ENCODE measurements at regions not wholly inside any gene's neighbourhood (a gene's known extent, or its start where the extent isn't known, plus 50 kb on each side); places are given as distances from the start of the nearest gene placed in this dataset.

DNA sequence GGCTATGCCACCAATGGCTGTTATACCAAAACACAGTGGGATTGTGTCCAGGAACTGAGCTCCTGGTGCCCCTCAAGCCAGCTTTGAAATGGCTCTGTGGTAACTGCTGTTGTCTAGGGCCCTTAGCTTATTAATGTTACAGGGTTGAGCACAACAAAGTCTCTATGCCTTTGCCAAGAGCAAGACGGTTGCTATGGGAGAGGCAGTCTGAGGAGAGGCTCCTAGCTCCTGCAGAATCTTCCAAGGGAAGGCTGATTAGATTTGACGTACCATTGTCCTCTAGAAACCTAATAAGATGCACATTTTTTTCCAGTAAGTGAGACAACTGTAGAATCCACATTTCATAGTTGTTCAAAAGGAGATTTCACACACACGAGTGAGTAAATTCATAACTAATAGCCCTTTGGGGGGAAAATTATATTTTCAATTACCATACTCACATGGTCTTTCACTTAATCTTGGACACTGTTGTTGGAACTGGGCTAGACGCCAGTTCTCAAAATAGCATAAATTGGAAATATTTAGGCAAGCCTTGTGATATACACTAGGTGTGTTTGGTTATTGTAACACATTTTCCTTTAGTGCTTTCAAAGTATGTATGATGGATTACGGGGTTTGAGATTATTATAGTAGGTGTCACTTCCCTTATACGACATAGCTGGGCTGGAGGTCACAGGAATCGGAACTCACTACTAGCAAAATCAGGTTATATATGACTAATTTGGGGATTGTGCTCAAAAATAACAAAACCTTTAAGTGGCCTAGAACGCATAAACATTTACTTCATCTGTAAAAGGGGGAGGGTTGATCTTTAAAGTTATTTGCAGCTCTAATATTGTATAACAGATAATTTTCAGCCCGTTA lies 186.3 kb upstream of the EGFLAM start:
- peaks cover 0 to 19% (median 4%) of the 10 kb centered on the region in 5 donors for H3K27me3 Mint-ChIP-seq
- H3K4me1 Mint-ChIP-seq: no peaks in the 10 kb centered on the region
- ATAC-seq (no peak), DNase-seq (no peak)
- peaks cover 0 to under 1% (median 0%) of the 10 kb centered on the region in 3 donors for H3K36me3 Mint-ChIP-seq
- POLR2A ChIA-PET: no interaction called here
- peaks cover 0 to 8% (median 0%) of the 10 kb centered on the region in 9 donors for H3K9me3 Mint-ChIP-seq
- no peak overlapping the region for H3K4me3 Mint-ChIP-seq
- no peak overlapping the region for H3K27ac Mint-ChIP-seq

DNA sequence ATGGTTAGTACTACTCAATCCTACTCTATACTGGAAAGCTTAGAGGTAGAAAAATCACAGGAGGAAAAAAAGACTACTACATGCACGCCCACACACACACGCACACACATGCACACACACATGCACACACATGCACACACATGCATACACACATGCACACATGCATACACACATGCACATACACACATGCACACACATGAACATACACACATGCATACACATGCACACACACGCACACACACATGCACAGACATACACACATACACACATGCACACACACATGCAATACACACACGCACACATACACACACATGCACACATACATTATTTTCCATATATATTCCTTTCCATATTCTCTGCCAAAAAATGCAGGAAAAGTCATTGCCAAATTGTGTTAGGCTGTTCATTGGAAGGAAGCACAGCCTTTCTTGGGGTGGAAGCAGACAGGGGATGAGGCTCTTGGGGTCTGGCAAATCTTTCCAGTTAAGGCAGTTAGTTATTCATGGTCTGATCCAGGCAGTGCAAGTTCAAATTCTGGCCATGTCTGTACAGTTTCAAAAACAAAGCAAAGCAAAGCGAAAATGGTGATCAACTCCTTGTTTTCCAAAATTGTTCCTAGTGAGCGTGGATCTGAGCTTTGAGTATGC lies 187.9 kb upstream of the EGFLAM start:
- no peak overlapping the region for H3K27ac Mint-ChIP-seq
- peaks cover 0 to 19% (median 7%) of the 10 kb centered on the region in 5 donors for H3K27me3 Mint-ChIP-seq
- no peak overlapping the region for H3K4me3 Mint-ChIP-seq
- H3K36me3 Mint-ChIP-seq: peaks cover 0 to 2% (median 0%) of the 10 kb centered on the region in 3 donors
- POLR2A ChIA-PET: no interaction called here
- no peaks in the 10 kb centered on the region for H3K4me1 Mint-ChIP-seq
- peaks cover 0 to 10% (median 2%) of the 10 kb centered on the region in 9 donors for H3K9me3 Mint-ChIP-seq
- no peak for ATAC-seq
- no peak for DNase-seq

DNA sequence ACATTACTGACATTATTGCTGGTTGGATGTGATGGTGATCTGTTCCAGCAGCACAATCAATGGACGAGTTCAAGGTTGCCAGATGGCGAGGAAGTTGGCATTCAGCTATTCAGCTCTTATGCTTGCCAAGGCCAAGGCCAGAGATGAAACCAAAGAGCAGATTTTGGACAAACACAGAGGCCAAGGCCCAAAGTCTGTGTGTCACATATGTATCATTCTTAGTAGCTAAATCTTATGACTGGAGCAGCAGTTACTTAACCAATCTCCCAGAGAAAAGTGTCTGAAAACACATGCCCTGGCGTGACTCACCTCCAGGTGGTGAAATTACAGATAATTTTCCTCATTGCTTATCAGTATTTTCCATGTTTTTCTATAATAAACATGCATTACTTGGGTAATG lies 189.0 kb upstream of the EGFLAM start:
- Mint-ChIP-seq H3K27ac (no peak overlapping the region), H3K4me3 (no peak overlapping the region), H3K9me3 (peaks cover 0 to 10% (median 5%) of the 10 kb centered on the region in 9 donors), H3K4me1 (no peaks in the 10 kb centered on the region), H3K36me3 (peaks cover 0 to 2% (median 0%) of the 10 kb centered on the region in 3 donors), H3K27me3 (peaks cover 0 to 19% (median 5%) of the 10 kb centered on the region in 5 donors)
- DNase-seq (no peak), ATAC-seq (no peak)
- POLR2A ChIA-PET: no interaction called here

DNA sequence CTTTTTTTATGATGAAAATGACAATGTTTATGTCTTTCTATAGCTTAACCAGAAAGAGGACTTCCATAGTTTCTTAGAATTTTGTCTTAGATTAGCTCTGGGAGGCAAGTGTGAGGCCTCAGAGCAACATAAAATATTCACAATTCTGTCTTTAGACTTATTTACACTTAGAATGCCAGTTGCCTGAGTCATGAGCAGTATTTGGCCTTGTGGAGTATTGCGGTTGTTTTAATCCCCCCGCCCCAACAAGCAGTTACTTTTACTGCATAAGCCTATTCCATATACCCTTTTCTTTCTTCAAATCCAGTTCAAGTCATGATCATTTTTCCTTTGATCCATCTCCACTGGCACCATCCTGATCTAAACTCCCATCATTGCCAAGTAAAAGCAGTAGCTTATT lies 198.0 kb upstream of the EGFLAM start:
- DNase-seq (no peak), ATAC-seq (no peak)
- Mint-ChIP-seq H3K27me3 (peaks cover 0 to 12% (median 0%) of the 10 kb centered on the region in 5 donors), H3K27ac (no peak overlapping the region), H3K4me1 (no peaks in the 10 kb centered on the region), H3K36me3 (no peaks in the 10 kb centered on the region), H3K4me3 (no peak overlapping the region), H3K9me3 (peaks cover 0 to 20% (median 6%) of the 10 kb centered on the region in 9 donors)
- POLR2A ChIA-PET: no interaction called here

DNA sequence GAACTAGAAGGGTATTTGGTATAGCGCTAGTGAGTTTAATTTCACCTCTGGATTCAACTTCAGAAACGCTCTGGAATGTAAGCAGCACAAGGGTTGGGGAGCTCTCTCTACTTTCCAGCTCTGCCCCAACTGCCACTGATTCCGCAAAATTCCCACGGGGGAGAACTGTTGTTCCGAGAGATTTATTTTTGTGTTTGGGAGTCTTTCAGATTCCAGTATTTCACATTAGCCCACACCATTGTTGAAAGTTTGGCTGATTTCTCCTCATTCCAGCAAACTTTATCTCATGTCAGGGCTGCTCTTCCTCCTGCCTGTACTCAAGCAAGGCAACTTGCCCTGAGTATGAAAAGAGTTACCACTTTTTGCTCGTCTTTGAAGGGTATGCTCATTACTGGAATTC lies 198.5 kb upstream of the EGFLAM start:
- DNase-seq (no peak), ATAC-seq (no peak)
- POLR2A ChIA-PET: no interaction called here
- Mint-ChIP-seq H3K4me1 (no peaks in the 10 kb centered on the region), H3K27me3 (peaks cover 0 to 12% (median 0%) of the 10 kb centered on the region in 5 donors), H3K9me3 (peaks cover 0 to 20% (median 6%) of the 10 kb centered on the region in 9 donors), H3K36me3 (no peaks in the 10 kb centered on the region), H3K27ac (no peak overlapping the region), H3K4me3 (no peak overlapping the region)

DNA sequence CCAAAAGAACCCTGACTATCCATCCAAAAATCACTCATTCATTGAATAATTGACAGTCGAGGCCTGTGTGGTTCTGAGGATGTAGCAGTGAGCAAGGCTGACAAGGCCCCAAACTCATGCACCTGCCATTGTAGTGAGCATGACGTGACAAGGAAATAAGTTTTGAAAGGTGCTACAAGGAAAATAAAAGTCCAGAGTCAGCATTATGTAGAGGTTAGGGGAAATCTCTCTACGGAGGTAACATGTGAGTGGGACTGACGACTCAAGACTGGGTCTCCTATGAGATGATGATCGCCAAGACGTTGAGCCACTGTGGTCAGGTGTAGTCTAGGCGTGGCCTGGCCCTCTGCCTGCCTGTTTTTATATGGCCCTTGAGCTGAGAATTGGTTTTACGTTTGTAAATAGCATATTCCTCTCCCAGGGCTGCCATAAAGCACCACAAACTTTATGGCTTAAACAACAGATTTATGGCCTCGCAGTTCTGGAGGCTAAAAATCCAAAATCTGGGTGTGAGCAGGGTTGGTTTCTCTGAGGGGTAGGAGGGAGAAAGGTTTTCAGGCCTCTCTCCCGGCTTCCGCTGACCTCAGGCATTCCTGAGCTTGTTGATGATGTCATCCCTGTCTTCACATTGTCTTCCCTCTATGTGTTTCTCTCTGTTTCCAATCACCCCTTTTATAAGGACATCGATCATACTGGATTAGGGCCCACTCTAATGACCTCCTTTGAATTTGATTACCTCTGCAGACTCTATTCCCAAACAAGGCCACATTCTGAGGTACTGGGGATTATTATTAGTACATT lies 206.4 kb upstream of the EGFLAM start:
- ATAC-seq (no peak), DNase-seq (no peak)
- no peaks in the 10 kb centered on the region for H3K4me1 Mint-ChIP-seq
- H3K9me3 Mint-ChIP-seq: peaks cover 0 to 3% (median 0%) of the 10 kb centered on the region in 9 donors
- H3K27ac Mint-ChIP-seq: no peak overlapping the region
- POLR2A ChIA-PET: no interaction called here
- no peak overlapping the region for H3K4me3 Mint-ChIP-seq
- no peaks in the 10 kb centered on the region for H3K36me3 Mint-ChIP-seq
- peaks cover 0 to 1% (median 0%) of the 10 kb centered on the region in 5 donors for H3K27me3 Mint-ChIP-seq

DNA sequence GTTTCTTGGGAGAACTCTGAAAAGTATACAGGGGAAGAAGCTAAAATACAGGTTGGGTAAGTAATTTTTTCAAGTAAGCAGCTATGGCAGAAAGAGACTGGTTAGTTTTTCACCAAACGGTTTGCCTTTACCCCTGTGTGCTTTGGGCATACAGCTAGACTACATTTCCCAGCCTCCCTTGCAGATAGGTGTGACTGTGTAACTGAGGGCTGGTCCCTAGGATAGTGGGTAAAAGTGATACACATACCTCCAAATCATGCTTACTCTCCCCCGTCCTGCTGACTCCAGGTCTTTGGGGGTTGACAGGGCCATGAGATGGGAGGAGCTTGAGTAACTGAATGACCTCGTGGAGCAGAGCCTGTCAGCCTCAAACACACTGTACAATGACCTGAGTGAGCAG lies 208.6 kb upstream of the GDNF start:
- DNase-seq: no peak
- no peaks in the 10 kb centered on the region for H3K4me1 Mint-ChIP-seq
- H3K27ac Mint-ChIP-seq: no peak overlapping the region
- no peaks in the 10 kb centered on the region for H3K36me3 Mint-ChIP-seq
- no peak overlapping the region for H3K4me3 Mint-ChIP-seq
- POLR2A ChIA-PET: no interaction called here
- peaks cover 0 to 5% (median 1%) of the 10 kb centered on the region in 5 donors for H3K27me3 Mint-ChIP-seq
- no peak for ATAC-seq
- peaks cover 0 to 5% (median 0%) of the 10 kb centered on the region in 9 donors for H3K9me3 Mint-ChIP-seq

DNA sequence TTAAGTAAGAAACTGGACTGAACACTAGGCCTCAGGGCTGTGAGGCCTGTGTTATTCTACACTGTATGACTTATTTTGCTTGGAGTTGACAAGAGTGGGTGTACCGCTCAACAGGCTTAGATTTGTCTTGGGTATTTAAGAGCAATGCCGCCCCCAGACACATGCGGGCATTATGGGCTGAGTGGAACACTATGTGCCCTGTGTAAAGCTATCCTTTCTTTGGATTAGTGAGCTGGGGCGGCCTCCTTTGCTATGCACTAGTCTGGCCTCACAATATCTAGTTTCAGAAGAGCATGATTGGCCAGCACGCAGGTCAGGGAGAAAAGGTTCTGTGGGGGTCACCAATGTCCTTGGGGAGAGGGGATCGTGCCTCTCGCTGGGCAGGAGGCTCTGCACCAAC lies 206.3 kb upstream of the GDNF start:
- Mint-ChIP-seq H3K36me3 (no peaks in the 10 kb centered on the region), H3K27ac (no peak overlapping the region), H3K9me3 (peaks cover 0 to 8% (median 0%) of the 10 kb centered on the region in 9 donors), H3K4me3 (no peak overlapping the region), H3K4me1 (no peaks in the 10 kb centered on the region), H3K27me3 (peaks cover 0 to 10% (median 1%) of the 10 kb centered on the region in 5 donors)
- ATAC-seq (no peak), DNase-seq (no peak)
- POLR2A ChIA-PET: no interaction called here

DNA sequence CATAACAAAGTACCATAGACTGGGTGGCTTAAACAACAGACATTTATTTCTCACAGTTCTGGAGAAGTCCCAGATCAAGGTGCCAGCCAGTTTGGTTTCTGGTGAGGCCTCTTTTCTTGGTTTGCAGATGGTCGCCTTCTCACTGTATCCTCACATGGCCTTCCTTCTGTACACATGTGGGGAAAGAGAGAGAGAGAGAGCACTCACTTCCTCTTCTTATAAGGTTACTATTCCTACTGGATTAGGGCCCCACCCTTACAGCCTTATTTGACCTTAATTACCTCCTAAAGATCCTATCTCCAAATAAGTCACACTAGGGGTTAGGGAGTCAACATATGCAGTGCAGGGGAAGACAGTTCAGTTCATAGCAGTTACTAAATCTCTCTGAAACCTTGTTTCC lies 205.6 kb upstream of the GDNF start:
- Mint-ChIP-seq H3K9me3 (peaks cover 0 to 8% (median 0%) of the 10 kb centered on the region in 9 donors), H3K36me3 (no peaks in the 10 kb centered on the region), H3K4me3 (no peak overlapping the region), H3K27me3 (peaks cover 0 to 10% (median 1%) of the 10 kb centered on the region in 5 donors), H3K27ac (no peak overlapping the region), H3K4me1 (no peaks in the 10 kb centered on the region)
- ATAC-seq (no peak), DNase-seq (no peak)
- POLR2A ChIA-PET: no interaction called here

DNA sequence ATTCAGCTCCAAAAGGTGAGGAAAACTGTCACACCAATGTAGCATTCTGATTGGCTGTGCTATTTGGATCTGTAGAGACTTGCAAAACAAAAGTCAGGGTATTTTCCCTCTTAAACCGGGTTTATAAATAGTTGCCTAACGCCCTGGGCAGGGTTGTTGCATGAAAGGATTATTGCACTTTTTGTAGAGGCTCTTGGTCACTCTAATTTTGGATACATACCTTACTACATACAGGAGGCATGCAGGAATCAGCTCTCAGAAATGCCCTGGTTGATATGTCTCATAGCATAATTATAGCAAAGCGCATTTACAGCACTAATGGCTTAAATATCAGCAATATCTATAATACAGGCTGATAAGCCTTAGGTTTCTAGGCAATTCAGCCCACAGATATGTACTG lies 200.0 kb upstream of the GDNF start:
- no peak overlapping the region for H3K4me3 Mint-ChIP-seq
- DNase-seq: no peak
- no peaks in the 10 kb centered on the region for H3K36me3 Mint-ChIP-seq
- no peak overlapping the region for H3K27ac Mint-ChIP-seq
- H3K4me1 Mint-ChIP-seq: no peaks in the 10 kb centered on the region
- peaks cover 0 to 13% (median 1%) of the 10 kb centered on the region in 5 donors for H3K27me3 Mint-ChIP-seq
- ATAC-seq: no peak
- H3K9me3 Mint-ChIP-seq: peaks cover 0 to 14% (median 0%) of the 10 kb centered on the region in 9 donors
- POLR2A ChIA-PET: no interaction called here

DNA sequence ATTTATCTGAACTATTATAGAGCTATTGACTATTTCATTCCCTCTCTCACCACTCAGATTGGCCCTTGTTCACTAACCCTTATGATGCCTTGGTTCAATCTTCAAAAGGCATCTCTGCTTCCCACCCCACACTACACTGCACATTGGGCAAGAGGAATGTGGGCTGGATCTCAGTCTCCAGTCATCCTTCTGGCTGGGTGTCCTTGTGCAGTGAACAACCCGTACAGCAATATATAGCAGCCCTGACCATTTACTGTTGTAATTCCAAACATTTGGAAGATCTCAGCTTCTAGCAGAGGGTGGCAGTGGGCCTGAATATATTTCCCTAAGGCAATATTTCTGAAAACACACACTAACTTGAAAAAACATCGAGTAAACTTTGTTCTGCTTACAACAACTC lies 199.2 kb upstream of the GDNF start:
- H3K9me3 Mint-ChIP-seq: peaks cover 0 to 14% (median 0%) of the 10 kb centered on the region in 9 donors

DNA sequence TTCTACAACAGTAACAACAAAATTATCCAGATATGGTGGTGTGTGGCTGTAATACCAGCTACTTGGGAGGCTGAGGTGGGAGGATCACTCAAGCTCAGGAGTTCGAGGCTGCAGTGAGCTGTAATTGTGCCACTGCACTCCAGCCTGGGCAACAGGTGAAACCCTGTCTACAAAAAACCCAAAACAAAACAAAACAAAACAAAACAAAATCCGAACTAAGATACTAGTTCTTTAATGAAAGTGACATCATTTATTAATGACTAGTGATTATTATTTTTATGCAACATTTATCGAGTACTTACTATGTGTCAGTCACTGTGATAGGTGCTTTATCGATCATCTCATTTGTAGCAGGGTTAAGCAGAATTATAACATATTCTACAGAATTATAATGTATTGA lies 196.9 kb upstream of the GDNF start:
- POLR2A ChIA-PET: no interaction called here
- H3K9me3 Mint-ChIP-seq: peaks cover 0 to 14% (median 0%) of the 10 kb centered on the region in 9 donors
- H3K4me3 Mint-ChIP-seq: no peak overlapping the region
- H3K36me3 Mint-ChIP-seq: no peaks in the 10 kb centered on the region
- no peaks in the 10 kb centered on the region for H3K4me1 Mint-ChIP-seq
- ATAC-seq (no peak), DNase-seq (no peak)
- no peak overlapping the region for H3K27ac Mint-ChIP-seq
- peaks cover 0 to 9% (median 0%) of the 10 kb centered on the region in 5 donors for H3K27me3 Mint-ChIP-seq

More for the DNA sequence above, 199.2 kb upstream of the GDNF start:
- Mint-ChIP-seq H3K4me3 (no peak overlapping the region), H3K4me1 (no peaks in the 10 kb centered on the region), H3K27ac (no peak overlapping the region), H3K36me3 (no peaks in the 10 kb centered on the region), H3K27me3 (peaks cover 0 to 13% (median 1%) of the 10 kb centered on the region in 5 donors)
- ATAC-seq (no peak), DNase-seq (no peak)
- POLR2A ChIA-PET: no interaction called here

DNA sequence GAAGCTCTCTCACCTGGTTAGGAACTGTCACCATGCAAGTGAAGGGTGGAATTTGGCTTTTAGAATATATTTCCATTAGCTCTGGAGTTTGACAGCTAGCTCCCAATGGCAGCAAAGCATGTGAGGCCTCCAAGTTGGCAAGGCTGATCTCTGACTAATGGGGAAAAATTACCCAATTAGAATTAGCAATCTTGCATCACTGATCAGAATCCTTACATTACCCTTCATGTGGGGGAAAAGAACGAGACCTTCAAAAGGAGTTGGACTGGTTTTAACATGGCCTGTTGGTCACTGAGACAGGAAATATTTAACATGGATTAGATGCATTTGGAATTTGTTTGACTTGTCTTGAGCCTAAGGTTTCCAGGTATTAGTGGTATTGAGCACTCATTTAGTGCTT lies 192.3 kb upstream of the GDNF start:
- peaks cover 0 to 8% (median 0%) of the 10 kb centered on the region in 5 donors for H3K27me3 Mint-ChIP-seq
- no peaks in the 10 kb centered on the region for H3K36me3 Mint-ChIP-seq
- H3K9me3 Mint-ChIP-seq: peaks cover 0 to 14% (median 0%) of the 10 kb centered on the region in 9 donors
- no peaks in the 10 kb centered on the region for H3K4me1 Mint-ChIP-seq
- DNase-seq: no peak
- no peak overlapping the region for H3K4me3 Mint-ChIP-seq
- POLR2A ChIA-PET: no interaction called here
- no peak for ATAC-seq
- H3K27ac Mint-ChIP-seq: peak overlapping the region in 1 of 10 donors; percentile 50
